Right atrium auricular region (tissue), 2 donors: ENCODE measurements at regions not wholly inside any gene's neighbourhood (a gene's known extent, or its start where the extent isn't known, plus 50 kb on each side); places are given as distances from the start of the nearest gene placed in this dataset.

Source experiments
- DNase-seq: peaks from one replicate; pipeline ENCODE4 v3.0.0-alpha.2; 2019; ENCODE audit warnings: low spot score
- H3K27ac ChIP-seq, 2 donors: fragments of 200-600 bp; sonication (generic); 1 replicate in 1 of 2; 2 replicates in 1 of 2; pipeline ENCODE4 v1.5.1; 2016 to 2019
- H3K27me3 ChIP-seq, 2 donors: fragments of 200-600 bp; sonication (generic); one replicate each; pipeline versions ENCODE4 v1.5.1 to v1.6.0; 2017 to 2019
- H3K36me3 ChIP-seq: fragments of 200-600 bp; sonication (generic); one replicate; pipeline ENCODE4 v1.5.1; 2016
- H3K4me1 ChIP-seq, 2 donors: fragments of 200-600 bp; sonication (generic); one replicate each; pipeline versions ENCODE4 v1.5.1 to v1.6.0; 2017 to 2019
- H3K4me3 ChIP-seq, 2 donors: fragments of 200-600 bp; sonication (generic); 1 replicate in 1 of 2; 2 replicates in 1 of 2; pipeline ENCODE4 v1.5.1; 2017 to 2019; ENCODE audit warnings: mild to moderate bottlenecking in 1 of 2, moderate library complexity in 1 of 2
- H3K9me3 ChIP-seq, 2 donors: fragments of 200-600 bp; sonication (generic); one replicate each; pipeline ENCODE4 v1.5.1; 2019
- CTCF ChIP-seq, 2 donors: fragments of 200-600 bp; sonication (generic); IDR thresholded peaks; one replicate each; pipeline ENCODE4 v1.5.1; 2019; ENCODE audit warnings: antibody characterized with exemption in 2 of 2

- no peak for DNase-seq
- Histone ChIP-seq H3K27me3 (no peaks in the 10 kb centered on the region), H3K4me3 (no peak overlapping the region), H3K36me3 (no peaks in the 10 kb centered on the region), H3K27ac (no peak overlapping the region), H3K4me1 (no peaks in the 10 kb centered on the region), H3K9me3 (no peaks in the 10 kb centered on the region)
- TF ChIP-seq CTCF (IDR thresholded peaks at IDR 0.05) = no peak
Measured at GRCh38 chr18:39186008-39186407, 1620.4 kb upstream of the CELF4 start.

- no peak overlapping the region for H3K4me3 ChIP-seq
- no peaks in the 10 kb centered on the region for H3K36me3 ChIP-seq
- H3K27me3 ChIP-seq = no peaks in the 10 kb centered on the region
- no peak overlapping the region for H3K27ac ChIP-seq
- no peak for TF ChIP-seq CTCF (IDR thresholded peaks at IDR 0.05)
- no peak for DNase-seq
- H3K4me1 ChIP-seq = no peaks in the 10 kb centered on the region
- no peaks in the 10 kb centered on the region for H3K9me3 ChIP-seq
Measured at GRCh38 chr18:39184176-39184575, 1618.6 kb upstream of the CELF4 start.

- Histone ChIP-seq H3K27me3 (no peaks in the 10 kb centered on the region), H3K36me3 (no peaks in the 10 kb centered on the region), H3K4me1 (no peaks in the 10 kb centered on the region), H3K9me3 (no peaks in the 10 kb centered on the region), H3K27ac (no peak overlapping the region), H3K4me3 (no peak overlapping the region)
- no peak for DNase-seq
- TF ChIP-seq CTCF (IDR thresholded peaks at IDR 0.05) = no peak
Measured at GRCh38 chr18:39178166-39178565, 1612.6 kb upstream of the CELF4 start.

GRCh38 chr18:39172695-39173421 is 1607.3 kb upstream of the CELF4 start:
- Histone ChIP-seq H3K27me3 (no peaks in the 10 kb centered on the region), H3K27ac (no peak overlapping the region), H3K4me3 (no peak overlapping the region), H3K4me1 (no peaks in the 10 kb centered on the region), H3K9me3 (no peaks in the 10 kb centered on the region), H3K36me3 (no peaks in the 10 kb centered on the region)
- no peak for DNase-seq
- TF ChIP-seq CTCF (IDR thresholded peaks at IDR 0.05) = no peak

DNA sequence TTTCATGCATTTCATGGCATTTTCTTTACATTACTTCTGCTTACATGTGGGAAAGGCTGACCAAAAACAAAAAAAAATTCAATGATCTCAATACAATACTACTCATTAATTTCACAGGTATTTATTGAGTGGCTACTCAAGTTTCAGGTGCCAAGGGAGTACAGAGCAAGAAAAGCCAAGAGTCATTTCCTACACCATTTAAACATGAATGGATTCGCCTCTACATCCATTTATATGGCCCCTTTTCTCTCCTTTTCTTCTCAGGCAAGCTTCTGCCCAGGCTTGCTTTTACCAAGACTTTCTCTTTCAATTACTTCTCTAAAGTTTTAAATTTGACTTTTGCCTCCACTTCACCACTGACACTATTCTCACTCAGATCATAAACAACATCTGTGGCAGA is 1603.1 kb upstream of the CELF4 start:
- H3K9me3 ChIP-seq = no peaks in the 10 kb centered on the region
- H3K27ac ChIP-seq = no peak overlapping the region
- no peak for TF ChIP-seq CTCF (IDR thresholded peaks at IDR 0.05)
- DNase-seq = no peak
- no peaks in the 10 kb centered on the region for H3K27me3 ChIP-seq
- H3K4me1 ChIP-seq = no peaks in the 10 kb centered on the region
- H3K4me3 ChIP-seq = no peak overlapping the region
- no peaks in the 10 kb centered on the region for H3K36me3 ChIP-seq

- no peak overlapping the region for H3K4me3 ChIP-seq
- DNase-seq = no peak
- no peaks in the 10 kb centered on the region for H3K4me1 ChIP-seq
- no peak for TF ChIP-seq CTCF (IDR thresholded peaks at IDR 0.05)
- no peaks in the 10 kb centered on the region for H3K36me3 ChIP-seq
- no peaks in the 10 kb centered on the region for H3K9me3 ChIP-seq
- no peak overlapping the region for H3K27ac ChIP-seq
- no peaks in the 10 kb centered on the region for H3K27me3 ChIP-seq
Measured at GRCh38 chr18:39167990-39168389, 1602.4 kb upstream of the CELF4 start.
